SU-DHL-6 (cell line): ENCODE measurements at regions not wholly inside any gene's neighbourhood (a gene's known extent, or its start where the extent isn't known, plus 50 kb on each side); places are given as distances from the start of the nearest gene placed in this dataset.

ENCODE experiments used
- CTCF ChIP-seq: fragments of 200-600 bp; sonication (generic); IDR thresholded peaks from one replicate; pipeline ENCODE4 v1.5.1; 2017; ENCODE audit warnings: antibody characterized with exemption, mild to moderate bottlenecking, low read length, moderate library complexity; ENCODE audit not compliant: insufficient read depth, poor library complexity, severe bottlenecking
- EZH2phosphoT487 ChIP-seq: fragments of 200-600 bp; sonication (generic), shearing (Covaris generic); conservative IDR thresholded peaks from 2 replicates; pipeline ENCODE4 v1.6.1; 2018; ENCODE audit warnings: mild to moderate bottlenecking, antibody characterized with exemption, low read length, moderate library complexity, mixed read lengths

DNA sequence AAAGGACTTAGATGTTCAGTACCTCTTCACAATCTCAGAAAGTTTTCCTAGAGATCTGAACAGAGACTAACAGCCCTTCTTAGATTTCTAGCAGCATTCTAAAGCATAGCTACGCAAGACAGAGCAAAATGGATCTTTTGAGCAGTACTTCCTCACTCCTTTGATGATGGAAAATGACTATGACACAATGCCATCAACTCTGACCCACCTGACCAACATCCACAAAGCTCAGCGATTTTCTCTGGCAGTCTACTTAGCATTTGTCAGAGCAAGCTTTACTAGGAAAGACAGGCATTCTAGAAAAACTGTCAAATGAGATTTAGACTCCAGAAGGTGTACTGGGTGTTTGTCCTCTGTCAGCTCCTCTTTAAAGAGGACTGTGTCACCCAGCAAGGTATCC, 180.9 kb upstream of the ACVR2A start:
- TF ChIP-seq CTCF (no peak), EZH2phosphoT487 (no peak)
